T-helper 2 cell (primary cell): ENCODE measurements at regions not wholly inside any gene's neighbourhood (a gene's known extent, or its start where the extent isn't known, plus 50 kb on each side); places are given as distances from the start of the nearest gene placed in this dataset.
"Not testable (repeated sequence)": the region's sequence is repeated elsewhere in the genome, so short reads cannot be mapped to it uniquely, and the experiment has no call there.

Experiments used
- DNase-seq, 5 experiments: peaks; one replicate each; pipeline versions ENCODE4 v3.0.0 to v3.0.0-alpha.2; 2012 to 2022

GRCh38 chr17:34472363-34472762 is 107.0 kb upstream of the TMEM132E start:
- DNase-seq: no peak

DNA sequence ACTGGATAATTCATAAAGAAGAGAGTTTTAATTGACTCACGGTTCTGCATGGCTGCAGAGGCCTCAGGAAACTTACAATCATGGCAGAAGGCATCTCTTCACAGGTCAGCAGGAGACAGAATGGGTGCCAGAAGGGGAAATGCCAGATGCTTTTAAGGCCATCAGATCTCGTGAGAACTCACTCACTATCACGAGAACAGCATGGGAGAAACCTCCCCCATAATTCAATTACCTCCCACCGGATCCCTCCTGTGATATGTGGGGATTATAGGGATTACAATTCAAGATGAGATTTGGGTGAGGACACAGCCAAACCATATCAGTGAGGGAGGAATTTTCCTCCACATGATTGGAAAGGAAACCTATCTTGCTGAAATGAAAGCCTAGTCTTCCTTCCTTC is 108.1 kb upstream of the TMEM132E start:
- not testable (repeated sequence) for DNase-seq

- no peak for DNase-seq
These were observed 102.8 kb upstream of the CCL1 start for GRCh38 chr17:34465789-34466188.

DNA sequence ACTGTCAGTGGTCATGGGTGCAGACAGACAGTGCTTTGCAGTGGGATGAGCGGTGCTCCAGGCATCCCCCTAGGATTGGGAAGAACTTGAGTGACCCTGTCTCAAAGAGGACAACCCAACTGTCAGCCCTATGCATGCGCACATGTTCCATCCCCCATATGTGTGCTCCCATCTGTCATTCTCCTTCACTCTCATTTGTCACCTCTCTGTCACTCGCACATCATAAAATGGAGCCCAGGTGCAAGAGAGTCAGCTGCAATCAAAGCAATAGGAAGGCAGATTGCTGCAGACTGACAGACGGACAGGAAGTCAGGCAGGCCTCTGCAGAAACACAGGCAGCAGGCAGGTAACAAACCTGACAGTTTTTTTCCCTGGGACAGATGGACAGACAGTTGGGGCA is 101.8 kb upstream of the CCL1 start:
- no peak for DNase-seq

GRCh38 chr17:34458266-34458665 is 95.2 kb upstream of the CCL1 start:
- DNase-seq: no peak

DNA sequence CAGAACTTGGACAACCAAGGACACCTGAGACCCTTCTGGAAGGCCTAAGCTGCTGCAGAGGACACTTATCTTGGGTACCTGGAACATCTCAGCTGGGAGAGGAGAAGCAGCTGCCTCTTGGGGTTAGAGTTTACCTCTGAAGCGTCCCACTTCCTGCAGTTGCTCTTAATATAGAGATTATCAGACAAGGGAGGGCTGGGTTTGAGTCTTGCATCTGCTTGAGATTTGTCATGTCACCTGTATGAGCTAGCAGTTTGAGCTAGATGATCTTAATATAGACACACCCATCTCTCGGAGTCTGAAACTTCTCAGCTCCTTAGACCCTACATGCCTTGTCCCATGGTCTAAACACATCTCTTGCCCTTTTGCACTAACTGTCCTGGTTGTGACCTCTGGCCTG is 93.1 kb upstream of the CCL1 start:
- DNase-seq: peak in 1 of 5 experiments; percentile 27

GRCh38 chr17:34452769-34453168 is 89.7 kb upstream of the CCL1 start:
- DNase-seq: no peak

DNA sequence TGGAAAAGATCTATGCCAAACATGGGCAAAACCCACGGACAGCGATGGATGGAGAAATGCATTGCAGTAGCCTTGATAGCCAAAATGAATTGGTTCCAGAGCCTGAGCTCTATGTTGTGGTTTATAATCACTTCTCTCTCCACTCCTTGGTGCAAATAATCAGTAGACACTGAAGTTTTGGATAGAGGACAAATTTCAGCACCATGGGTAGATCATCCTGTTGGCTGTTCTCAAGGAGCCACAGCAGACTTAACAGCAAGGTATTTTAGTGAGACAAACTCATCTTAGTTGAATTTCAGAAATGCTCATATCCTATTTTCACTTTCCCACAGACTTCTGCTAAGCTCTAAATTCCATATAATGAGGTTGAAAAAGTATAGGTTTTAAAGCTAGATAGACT is 88.3 kb upstream of the CCL1 start:
- DNase-seq: no peak

DNA sequence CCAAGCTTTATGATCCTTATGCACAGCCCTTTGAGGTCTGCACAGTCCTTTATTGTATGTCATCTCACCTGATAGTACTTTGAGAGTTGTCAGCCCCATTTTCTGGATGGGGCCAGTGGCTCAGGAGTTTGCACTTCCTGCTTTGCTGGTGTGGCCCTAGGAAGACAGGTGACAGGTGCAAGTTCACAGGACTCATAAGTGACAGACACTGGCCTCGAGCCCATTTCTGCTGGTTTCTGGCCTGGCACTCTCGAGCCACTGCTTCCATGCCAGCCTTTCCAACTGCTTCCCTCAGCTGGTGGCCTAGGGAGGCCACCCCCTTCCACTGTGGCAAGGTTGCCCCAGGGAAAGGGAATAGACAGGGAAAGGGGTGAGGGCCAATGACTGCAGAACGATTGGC is 84.4 kb upstream of the CCL1 start:
- DNase-seq: no peak

- no peak for DNase-seq
These were observed 82.1 kb upstream of the CCL1 start for GRCh38 chr17:34445101-34445500.

DNA sequence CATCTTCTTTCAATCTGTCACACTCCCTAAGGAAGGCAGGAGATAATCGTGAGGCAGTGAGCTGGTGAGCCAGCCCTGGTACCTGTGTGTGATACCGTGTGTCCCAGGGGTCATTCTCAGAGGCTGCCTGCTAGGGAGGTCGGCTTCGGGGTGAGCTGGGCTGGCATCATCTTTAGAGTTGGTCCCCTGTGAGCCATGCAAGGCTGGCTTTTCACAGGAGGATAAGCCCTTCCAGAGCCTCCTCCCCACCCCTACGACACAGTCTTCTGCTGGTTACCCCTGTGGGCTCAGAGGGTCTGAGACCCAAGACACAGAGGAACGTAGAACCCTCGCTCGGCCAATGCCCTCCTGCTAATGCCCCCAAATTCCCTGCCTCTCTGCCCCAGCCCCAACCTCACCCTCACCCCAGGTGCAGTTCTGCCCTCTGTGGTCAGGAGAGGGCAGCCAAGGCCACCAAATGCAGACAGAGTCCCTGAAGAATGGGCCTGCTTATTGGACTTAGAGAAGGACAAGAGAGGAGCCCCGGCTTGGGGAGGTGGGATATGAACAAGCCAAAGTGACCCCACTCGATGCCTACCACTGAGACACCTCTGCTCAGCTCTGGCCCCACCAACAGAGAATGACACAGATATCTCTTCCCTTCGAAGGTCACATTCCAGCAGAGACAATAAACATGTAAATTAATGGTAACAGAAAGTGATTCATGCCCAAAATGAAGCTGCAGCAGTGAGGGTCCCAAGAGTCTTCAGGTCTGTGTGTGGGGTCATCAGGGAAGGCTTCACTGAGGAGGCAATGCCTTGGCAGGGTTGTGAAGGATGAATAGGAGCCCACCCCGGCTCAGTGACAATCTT is 80.8 kb upstream of the CCL1 start:
- DNase-seq: no peak

- no peak for DNase-seq
These were observed 79.5 kb upstream of the CCL1 start for GRCh38 chr17:34442387-34443111.

- DNase-seq: no peak
These were observed 74.2 kb upstream of the CCL1 start for GRCh38 chr17:34437188-34437587.

DNA sequence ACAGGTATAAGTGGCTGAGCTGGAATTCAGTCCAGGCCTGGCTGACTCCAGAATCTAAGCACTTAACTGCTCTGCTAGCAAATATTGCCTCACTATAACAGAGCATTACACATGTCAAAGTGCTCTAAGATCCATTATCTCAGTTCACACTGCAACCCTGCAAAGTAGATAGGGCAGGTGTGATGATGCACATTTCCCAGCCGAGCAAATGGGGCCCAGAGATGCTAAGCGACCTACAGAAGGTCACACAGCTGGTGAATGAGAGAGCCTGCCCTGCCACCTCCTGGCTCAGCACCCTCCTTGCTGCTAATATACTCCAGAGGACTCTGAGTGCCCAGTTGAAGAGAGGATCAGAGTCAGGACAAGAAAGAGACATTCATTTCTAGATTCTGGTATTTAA is 73.6 kb upstream of the CCL1 start:
- DNase-seq: peak in 1 of 5 experiments; percentile 22

DNA sequence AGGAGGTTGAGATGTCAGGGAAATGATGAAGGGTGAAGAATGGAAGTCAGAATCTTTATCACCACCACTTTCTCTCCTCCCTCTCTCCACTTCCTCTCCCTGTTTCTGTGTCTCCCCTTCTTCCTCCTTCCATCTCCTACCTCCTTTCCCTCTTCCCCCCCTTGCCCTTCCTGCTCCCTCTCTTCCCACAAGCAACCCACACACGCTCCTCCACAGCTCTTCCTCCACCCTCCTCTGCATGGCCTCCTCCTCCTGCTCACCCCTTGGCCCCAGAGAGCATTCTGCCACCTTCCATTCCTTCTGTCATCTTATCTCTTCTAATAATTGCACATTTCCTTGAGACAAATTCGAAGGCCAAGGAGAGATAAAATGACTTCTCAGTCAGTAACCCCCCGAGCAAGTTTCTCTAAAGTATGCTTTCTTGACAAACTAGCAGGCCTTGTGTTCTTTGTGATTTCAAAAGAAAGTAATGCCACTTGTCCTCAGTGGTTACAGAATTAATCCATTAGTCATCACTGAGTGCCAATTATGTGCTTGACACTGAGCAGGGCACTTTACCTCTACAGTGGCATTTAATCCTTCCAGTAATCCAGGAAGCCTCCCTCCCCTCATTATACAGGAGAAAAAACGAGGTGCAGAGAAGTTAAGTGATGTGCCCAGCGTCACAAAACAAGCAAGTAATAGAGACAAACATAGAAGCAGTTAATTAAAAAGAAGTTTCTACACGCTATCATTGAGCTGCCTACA is 72.3 kb upstream of the CCL1 start:
- no peak for DNase-seq

GRCh38 chr17:34434052-34434451 is 71.0 kb upstream of the CCL1 start:
- DNase-seq: no peak

DNA sequence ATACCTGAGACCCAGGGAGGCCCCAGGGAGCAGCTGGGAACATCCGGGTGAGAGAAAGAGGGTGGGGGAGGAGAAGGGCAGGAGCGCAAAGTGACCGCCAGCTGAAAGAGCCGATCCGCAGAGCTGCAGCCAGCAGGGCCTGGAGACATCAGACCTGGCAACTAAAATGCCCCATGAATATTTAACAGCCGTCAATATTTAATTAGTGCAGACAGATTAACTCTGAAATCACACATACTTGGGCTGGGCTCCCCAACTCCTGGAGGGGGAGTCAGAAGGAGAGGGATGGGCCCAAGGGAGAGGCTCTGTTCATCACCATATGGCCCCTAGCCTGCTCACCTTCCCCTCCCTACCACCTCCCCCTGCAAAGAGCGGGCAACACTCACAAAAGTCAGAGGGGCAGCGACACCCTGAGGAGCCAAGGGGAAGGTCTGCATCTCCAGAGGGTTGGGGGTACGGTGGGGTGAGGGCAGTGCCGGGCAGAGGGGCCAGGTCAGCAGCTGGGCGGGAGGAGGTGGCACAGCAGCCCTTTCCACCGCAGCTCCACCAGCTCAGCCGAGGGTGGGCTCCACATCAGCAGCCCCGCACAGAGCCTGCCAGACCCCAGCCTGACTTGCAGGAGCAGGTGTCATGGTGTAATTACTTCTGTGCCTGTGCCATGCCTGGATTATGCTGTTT is 61.9 kb upstream of the CCL1 start:
- no peak for DNase-seq

GRCh38 chr17:34423978-34424813 is 61.2 kb upstream of the CCL1 start:
- peak in 1 of 5 experiments; percentile 24 for DNase-seq

GRCh38 chr17:34423315-34423714 is 60.3 kb upstream of the CCL1 start:
- DNase-seq: not testable (repeated sequence)

DNA sequence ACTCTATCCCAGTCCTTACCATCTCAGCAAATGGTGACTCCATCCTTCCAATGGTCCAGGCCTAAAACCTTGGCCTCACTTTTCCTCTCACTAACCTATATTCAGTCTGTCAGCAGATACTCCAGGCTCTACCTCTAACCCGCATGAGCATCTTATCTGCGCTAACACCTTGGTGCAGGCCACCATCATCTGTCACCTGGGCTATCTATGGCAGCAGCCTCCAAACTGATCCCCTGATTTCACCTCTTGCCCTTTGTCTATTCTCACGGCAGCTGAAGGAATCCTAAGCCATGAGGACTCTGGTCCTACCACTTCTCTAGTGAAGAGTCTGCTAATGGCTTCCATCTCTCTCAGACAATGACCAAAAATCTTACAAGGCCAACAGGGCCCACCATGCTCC is 57.9 kb upstream of the CCL1 start:
- no peak for DNase-seq

GRCh38 chr17:34420254-34420766 is 57.3 kb upstream of the CCL1 start:
- DNase-seq: peak in 4 of 5 experiments; percentile 19 to 66 (median 37)

- no peak for DNase-seq
These were observed 53.1 kb upstream of the CCL1 start for GRCh38 chr17:34416116-34416515.
